ENCODE measurements at regions not wholly inside any gene's neighbourhood (a gene's known extent, or its start where the extent isn't known, plus 50 kb on each side); places are given as distances from the start of the nearest gene placed in this dataset.

GRCh38 chr5:61654876-61655275, 322.8 kb downstream of the ZSWIM6 start:
- no peak for DNase-seq

- peak; percentile 74 for DNase-seq
These were observed 325.0 kb downstream of the ZSWIM6 start for GRCh38 chr5:61657010-61657409.

- DNase-seq: peak; percentile 57
These were observed 325.6 kb downstream of the ZSWIM6 start for GRCh38 chr5:61657686-61658085.

GRCh38 chr5:61658592-61659008, 326.5 kb downstream of the ZSWIM6 start:
- DNase-seq: peak; percentile 93

GRCh38 chr5:61659221-61659696, 327.2 kb downstream of the ZSWIM6 start:
- peak; percentile 45 for DNase-seq

- DNase-seq: no peak
These were observed 330.6 kb downstream of the ZSWIM6 start for GRCh38 chr5:61662670-61663069.

GRCh38 chr5:61666064-61666621, 334.1 kb downstream of the ZSWIM6 start:
- no peak for DNase-seq

DNA sequence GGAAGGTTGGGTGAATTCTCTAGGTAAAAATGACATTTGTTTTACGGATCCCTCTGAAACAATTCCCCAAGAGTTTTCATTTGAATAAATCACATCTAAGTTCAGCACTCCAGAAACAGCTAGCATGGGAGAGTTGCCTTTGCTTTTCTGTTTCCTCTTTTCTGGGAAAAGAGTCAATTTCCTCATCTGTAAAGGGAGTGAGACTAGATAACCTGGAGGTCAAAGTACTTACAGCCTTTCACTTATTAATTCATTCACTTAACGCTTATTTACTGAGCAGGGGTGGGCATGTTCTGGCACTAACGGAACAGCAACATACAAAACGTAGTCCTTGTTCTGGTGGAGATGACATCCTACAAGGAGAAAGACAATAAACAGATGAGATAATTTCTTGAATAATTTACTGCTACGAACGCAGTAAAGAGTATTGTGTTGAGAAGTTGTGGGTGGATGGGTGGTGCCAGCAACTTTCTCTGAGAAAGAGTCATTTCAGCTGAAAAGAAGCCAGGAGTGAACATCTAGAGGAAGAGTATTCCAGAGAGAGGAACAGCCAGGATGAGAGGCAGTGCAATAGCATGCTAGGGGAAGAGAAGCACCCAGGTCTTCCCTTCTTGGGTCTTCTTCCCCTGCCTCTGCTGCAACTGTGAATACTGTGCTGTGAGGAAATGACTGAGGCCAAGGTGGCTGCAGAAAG, 335.6 kb downstream of the ZSWIM6 start:
- DNase-seq: no peak

DNA sequence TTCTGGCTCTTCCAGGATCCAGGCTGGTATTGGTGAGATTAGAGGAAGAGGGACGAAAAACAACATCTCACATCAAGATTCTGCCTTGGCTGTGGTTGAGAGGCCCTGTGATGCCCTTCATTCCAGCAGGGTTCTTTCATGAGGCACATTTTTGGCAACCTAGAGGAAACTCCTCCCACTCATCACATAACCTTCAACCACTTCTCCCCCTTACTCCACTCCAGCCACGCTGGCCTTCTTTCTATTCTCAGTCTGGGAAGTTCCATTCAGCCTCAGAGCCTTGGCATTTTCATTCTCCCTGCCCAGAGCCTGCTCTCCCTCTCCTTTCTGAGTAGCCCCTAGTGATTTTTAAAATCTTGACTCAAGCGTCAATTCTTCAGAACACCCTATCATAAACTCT, 337.5 kb downstream of the ZSWIM6 start:
- DNase-seq: no peak

DNA sequence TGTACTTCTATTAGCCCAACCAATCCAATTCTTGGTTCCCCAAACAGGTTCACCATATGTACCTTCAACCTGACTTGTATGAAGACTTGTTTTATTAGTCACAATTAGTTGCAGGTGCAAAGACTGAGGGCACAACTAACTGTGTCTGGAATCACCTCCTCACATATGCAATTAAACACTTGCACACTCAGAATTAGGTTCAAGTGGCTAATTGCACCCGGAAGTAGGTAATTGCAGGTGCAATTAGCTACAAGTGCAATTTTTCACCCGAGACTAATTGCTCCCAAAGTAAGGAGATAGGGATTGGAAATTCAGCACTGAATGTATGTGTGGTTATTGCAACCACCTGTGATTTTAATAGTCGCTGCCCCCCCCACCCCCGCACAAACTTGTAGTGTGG, 338.9 kb downstream of the ZSWIM6 start:
- DNase-seq: no peak

DNA sequence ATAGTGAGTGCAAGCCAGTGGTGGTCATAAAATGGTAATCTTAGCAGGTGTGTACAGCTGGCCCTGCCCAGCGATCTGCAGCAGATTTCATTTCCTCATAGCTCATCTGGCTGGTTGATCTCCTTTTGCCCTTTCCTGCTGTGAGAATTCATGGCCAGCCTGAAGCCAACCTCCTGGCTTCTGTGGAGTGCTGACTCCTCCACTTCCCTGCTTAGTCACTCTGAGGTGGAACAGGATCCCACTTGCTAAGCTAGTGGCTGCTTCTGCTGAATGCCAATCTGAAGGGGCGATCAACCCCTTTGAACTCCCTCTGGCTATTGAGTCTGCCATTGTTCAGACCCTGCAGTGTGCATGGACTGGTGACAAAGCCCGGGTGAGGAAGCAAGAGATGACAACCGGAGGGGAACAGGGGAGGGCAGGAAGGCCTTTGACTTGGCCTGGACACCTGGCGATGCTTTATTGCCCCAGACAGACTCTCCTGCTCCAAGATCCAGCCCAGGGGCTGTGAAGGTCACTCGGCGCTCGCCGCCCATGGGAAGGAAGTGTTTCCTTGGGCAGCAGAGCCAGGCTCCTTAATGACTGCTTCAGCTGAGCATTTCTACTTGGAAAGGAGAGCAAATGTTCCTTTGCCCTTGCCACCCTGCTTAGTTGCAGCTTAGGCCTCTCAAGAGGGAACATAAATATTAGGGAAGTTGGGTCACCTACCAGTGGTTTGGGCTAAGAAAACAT, 341.1 kb downstream of the ZSWIM6 start:
- peak; percentile 50 for DNase-seq

DNA sequence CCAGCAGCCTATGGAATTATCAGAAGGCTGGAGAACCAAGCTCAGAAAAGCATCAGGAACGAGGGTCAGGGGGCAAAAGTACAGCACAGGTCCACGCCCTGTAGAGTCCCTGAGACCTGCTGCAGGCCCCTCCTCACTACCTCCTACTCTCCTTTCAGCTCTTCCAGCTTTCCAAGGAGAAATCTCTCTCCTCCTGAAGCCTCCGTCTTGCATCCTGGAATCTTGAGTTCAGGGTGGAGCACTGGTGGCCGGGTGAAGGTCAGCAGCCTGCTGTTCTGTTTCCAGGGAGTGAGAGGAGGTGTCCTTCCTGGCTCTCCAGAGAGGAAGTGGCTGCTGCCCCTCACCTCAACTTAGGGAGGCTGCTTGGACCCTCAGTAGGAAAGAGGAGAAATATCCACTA, 342.3 kb downstream of the ZSWIM6 start:
- no peak for DNase-seq

DNA sequence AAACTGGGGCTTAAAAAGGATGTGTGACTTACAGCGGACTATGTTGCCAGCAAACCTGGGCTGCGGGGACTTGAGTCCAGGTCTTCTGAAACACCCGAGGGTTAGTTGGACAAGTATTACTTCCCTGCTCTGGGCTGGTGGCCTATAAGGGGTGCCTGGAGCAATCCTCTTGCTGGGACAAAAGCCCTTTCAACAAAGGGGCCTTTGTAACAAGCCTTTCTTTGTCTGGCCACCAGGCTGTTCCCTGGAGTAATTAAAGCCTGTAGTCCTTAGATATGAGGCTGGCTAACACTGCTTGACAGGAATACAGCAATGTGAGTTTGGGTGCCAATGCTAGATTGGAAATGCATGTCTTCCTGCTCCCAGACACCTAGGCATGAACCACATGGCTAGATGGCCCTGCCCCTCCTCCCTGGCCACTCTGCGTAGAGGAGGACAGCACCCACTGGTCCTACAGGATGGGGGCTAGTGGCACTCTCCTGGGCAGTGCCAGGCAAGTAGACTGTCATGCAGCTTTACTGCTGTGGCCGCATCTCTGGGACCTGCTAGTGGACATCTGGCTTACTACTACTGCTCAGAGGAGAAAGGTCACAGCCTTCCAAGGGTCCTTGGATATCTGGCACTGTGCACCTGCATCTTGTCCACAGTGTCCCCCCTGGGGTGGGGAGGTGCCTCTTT, 343.1 kb downstream of the ZSWIM6 start:
- peak; percentile 84 for DNase-seq

- DNase-seq: no peak
These were observed 345.2 kb downstream of the ZSWIM6 start for GRCh38 chr5:61677220-61677619.

GRCh38 chr5:61678966-61679365, 346.9 kb downstream of the ZSWIM6 start:
- DNase-seq: no peak

DNA sequence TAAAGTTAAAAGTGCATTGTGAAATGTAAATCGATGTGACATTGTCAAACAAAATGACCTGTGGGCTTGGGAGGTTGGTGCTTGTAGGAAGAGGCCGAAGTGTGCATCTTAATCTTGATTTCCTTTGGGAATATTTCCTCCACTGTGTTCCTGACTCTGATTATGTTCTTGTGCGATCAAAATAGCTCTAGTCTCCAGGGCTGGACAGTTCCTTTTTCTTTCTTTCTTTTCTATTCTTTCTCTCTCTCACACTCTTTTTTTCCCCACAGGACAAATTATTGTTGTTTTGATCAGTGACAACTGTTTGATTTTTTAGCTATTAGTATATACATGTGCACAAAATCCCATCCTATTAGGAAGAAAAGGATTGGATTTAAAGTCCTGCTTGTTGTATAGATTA, 347.5 kb downstream of the ZSWIM6 start:
- no peak for DNase-seq

- no peak for DNase-seq
These were observed 348.2 kb downstream of the ZSWIM6 start for GRCh38 chr5:61680247-61680646.

GRCh38 chr5:61683148-61683547, 351.1 kb downstream of the ZSWIM6 start:
- peak; percentile 55 for DNase-seq

- DNase-seq: no peak
These were observed 351.9 kb downstream of the ZSWIM6 start for GRCh38 chr5:61683926-61684325.

- DNase-seq: no peak
These were observed 354.6 kb downstream of the ZSWIM6 start for GRCh38 chr5:61686491-61687257.

- no peak for DNase-seq
These were observed 355.3 kb downstream of the ZSWIM6 start for GRCh38 chr5:61687371-61687770.

DNA sequence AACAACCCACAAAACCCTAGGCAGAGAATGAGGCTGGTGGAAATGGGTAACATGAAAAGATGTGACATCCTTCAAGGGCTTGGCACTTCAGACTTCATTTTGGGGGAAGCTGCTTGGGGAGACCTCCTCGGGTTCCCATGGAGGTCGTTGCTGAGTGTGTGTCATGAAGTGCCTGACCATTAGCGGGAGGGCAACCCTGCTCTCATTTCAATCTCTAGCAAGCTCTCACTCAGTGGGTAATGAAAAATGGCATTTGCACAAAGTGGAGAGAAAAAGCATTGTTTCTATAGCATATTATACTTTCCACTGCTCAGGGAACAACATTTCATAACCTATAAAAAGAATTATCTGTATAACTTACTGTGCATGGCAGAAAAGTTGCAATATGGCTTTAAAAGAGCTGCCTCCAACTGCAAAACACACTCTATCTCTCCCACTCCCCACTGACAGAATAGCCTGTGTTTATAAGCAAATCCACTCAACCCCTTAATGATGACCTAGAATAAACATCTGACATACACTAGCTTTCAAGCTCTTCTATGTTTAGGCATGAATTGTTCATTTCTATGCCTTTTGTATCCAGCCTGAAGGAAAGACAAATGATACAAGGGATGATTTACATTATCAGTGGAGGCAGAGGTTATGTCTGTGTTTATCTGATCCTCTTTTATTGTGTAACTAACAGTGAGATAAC, 357.2 kb downstream of the ZSWIM6 start:
- DNase-seq: peak; percentile 64
